Skeletal muscle tissue (tissue), 3 donors: ENCODE measurements at regions not wholly inside any gene's neighbourhood (a gene's known extent, or its start where the extent isn't known, plus 50 kb on each side); places are given as distances from the start of the nearest gene placed in this dataset.
"Not testable (repeated sequence)": the region's sequence is repeated elsewhere in the genome, so short reads cannot be mapped to it uniquely, and the experiment has no call there.

Experiments
- H3K27ac ChIP-seq: one replicate; pipeline ENCODE4 v1.7.0; 2013; ENCODE audit warnings: mild to moderate bottlenecking, low read depth, low read length, inconsistent platforms
- H3K27me3 ChIP-seq, 3 donors: one replicate each; pipeline ENCODE4 v1.7.0; 2013; ENCODE audit warnings: low read length in 3 of 3; ENCODE audit not compliant: control insufficient read depth in 3 of 3, insufficient read depth in 3 of 3
- H3K36me3 ChIP-seq, 3 donors: one replicate each; pipeline ENCODE4 v1.7.0; 2013; ENCODE audit warnings: low read length in 3 of 3; ENCODE audit not compliant: control insufficient read depth in 3 of 3, insufficient read depth in 3 of 3
- H3K4me1 ChIP-seq, 3 donors: one replicate each; pipeline ENCODE4 v1.7.0; 2013; ENCODE audit warnings: low read length in 3 of 3, mild to moderate bottlenecking in 3 of 3; ENCODE audit not compliant: control insufficient read depth in 3 of 3, insufficient read depth in 3 of 3
- H3K4me3 ChIP-seq, 3 donors: one replicate each; pipeline ENCODE4 v1.7.0; 2013; ENCODE audit warnings: low read length in 3 of 3
- H3K9ac ChIP-seq, 3 donors: one replicate each; pipeline ENCODE4 v1.7.0; 2013; ENCODE audit warnings: low read length in 3 of 3, mild to moderate bottlenecking in 3 of 3, moderate library complexity in 2 of 3, low read depth in 1 of 3
- H3K9me3 ChIP-seq, 3 donors: one replicate each; pipeline ENCODE4 v1.7.0; 2013; ENCODE audit warnings: low read length in 3 of 3; ENCODE audit not compliant: control insufficient read depth in 3 of 3
- donor health status: Osteomylitis.

DNA sequence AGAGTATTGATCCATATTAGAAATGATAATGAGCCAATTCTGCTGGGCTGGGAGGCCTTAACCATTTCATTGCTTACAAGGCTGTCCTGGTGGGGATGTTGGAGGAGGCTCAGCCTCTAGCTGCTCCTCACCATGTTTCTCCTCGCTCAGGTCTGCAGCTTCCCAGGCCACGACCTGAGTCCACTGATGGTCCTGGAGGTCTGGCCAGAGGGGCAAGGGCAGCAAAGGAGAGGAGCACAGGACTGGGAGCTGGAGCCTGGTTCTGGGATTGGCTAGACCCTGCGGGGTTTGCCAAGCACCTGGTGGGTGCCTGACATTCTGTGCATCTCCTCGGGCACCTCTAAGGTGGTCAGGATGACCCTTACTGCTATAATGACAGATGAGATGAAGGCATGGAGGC, 92.6 kb downstream of the KIF26A start:
- Histone ChIP-seq H3K9ac (no peak overlapping the region), H3K4me1 (no peaks in the 10 kb centered on the region), H3K27ac (no peak overlapping the region), H3K9me3 (peaks cover 3 to 8% (median 6%) of the 10 kb centered on the region in 3 donors), H3K4me3 (no peak overlapping the region), H3K27me3 (peaks cover 0 to 3% (median 0%) of the 10 kb centered on the region in 3 donors), H3K36me3 (no peaks in the 10 kb centered on the region)

- Histone ChIP-seq H3K36me3 (no peaks in the 10 kb centered on the region), H3K9ac (no peak overlapping the region), H3K27me3 (no peaks in the 10 kb centered on the region), H3K4me1 (no peaks in the 10 kb centered on the region), H3K4me3 (no peak overlapping the region), H3K9me3 (peaks cover 3 to 10% (median 8%) of the 10 kb centered on the region in 3 donors), H3K27ac (no peak overlapping the region)
Measured at GRCh38 chr14:104232070-104232484, 93.7 kb downstream of the KIF26A start.

DNA sequence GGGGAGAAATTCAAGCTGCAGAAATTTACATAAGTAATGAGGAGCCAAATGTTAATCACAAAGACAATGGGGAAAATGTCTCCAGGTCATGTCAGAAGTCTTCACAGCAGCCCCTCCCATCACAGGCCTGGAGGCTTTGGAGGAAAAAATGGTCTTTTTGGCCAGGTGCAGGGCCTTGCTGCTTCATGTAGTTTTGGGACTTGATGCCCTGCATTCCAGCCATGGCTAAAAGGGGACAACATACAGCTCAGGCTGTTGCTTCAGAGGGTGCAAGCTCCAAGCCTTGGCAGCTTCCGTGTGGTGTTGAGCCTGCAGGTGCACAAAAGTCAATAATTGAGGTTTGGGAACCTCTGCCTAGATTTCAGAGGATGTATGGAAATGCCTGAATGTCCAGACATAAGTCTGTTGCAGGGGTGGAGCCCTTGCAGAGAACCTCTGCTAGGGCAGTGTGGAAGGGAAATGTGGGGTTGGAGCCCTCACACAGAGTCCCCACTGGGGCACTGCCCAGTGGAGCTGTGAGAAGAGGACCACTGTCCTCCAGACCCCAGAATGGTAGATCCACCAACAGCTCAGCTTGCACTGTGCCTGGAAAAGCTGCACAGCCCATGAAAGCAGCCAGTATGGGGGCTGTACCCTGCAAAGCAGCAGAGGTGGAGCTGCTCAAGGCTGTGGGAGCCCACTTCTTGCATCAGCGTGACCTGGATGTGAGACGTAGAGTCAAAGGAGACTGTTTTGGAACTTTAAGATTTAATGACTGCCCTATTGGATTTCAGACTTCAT, 95.8 kb downstream of the KIF26A start:
- not testable (repeated sequence) for H3K27ac ChIP-seq, H3K9ac ChIP-seq, H3K4me3 ChIP-seq, H3K36me3 ChIP-seq, H3K27me3 ChIP-seq, H3K4me1 ChIP-seq
- peaks cover 3 to 18% (median 8%) of the 10 kb centered on the region in 3 donors for H3K9me3 ChIP-seq

DNA sequence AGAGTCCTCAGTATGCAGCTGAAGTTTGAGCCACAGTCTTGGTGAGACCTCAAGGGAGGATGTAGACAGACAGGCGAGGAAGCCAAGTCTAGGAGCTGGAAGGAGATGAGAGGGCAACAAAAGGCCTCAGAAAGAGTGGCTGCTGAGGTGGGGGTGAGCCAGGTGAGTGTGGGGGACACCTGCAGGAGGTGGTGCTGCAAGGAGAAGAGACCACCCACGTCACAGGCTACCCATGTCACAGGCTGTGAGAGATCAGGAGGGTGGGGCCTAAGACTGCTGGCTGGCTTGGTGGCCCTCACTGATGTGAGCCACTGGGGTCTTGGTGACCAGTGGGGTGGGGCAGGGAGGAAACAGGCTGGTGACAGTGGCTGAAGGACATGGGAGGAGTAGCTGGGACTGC, 97.3 kb downstream of the KIF26A start:
- peaks cover 3 to 18% (median 8%) of the 10 kb centered on the region in 3 donors for H3K9me3 ChIP-seq
- no peak overlapping the region for H3K9ac ChIP-seq
- no peaks in the 10 kb centered on the region for H3K4me1 ChIP-seq
- no peak overlapping the region for H3K4me3 ChIP-seq
- peaks cover 4 to 12% (median 7%) of the 10 kb centered on the region in 3 donors for H3K27me3 ChIP-seq
- H3K27ac ChIP-seq = no peak overlapping the region
- H3K36me3 ChIP-seq = no peaks in the 10 kb centered on the region

DNA sequence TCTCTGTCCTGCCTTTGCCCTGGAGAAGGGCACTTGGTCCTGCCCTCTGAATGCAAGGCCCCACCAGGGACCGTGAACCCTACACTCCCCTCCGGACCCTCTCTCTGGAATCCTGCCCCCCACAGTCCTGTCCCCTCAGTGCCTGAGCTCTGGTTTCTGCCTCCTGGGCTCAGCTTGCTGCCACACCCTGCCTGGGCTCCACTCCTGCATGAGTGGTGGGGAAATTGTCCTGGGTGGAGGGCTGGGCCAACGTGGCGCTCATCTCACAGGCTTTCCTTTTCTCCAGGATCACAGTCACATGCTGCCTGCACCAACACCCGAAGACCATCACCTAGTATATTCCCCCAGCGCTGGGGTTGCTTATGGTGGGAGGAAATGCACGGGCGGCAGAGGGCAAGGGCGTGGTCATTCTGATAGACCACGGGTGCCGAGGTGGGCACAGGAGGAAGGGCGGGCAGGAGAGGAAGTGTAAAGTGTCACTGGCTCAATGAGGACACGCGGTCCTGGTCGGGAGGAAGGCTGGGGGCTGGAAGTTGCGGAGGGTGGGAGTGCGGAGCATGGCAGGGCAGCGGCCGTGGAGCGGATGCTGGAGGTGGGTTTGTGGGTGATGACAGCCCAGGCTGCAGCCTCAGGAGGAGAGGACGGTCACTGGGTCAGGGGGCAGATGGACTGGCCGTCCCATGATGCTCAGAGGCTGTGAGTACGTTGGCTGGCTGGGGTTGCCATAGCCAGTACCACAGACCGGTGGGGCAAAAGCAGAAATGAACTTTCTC, 99.5 kb downstream of the KIF26A start:
- Histone ChIP-seq H3K27me3 (peaks cover 6 to 12% (median 7%) of the 10 kb centered on the region in 3 donors), H3K4me3 (no peak overlapping the region), H3K36me3 (no peaks in the 10 kb centered on the region), H3K27ac (no peak overlapping the region), H3K4me1 (no peaks in the 10 kb centered on the region), H3K9me3 (peaks cover 3 to 15% (median 4%) of the 10 kb centered on the region in 3 donors), H3K9ac (no peak overlapping the region)

- peaks cover 2 to 15% (median 7%) of the 10 kb centered on the region in 3 donors for H3K9me3 ChIP-seq
Measured at GRCh38 chr14:104238424-104239184, 100.2 kb downstream of the KIF26A start.

GRCh38 chr14:104239185-104239775, 100.9 kb downstream of the KIF26A start:
- Histone ChIP-seq H3K36me3 (no peaks in the 10 kb centered on the region), H3K9me3 (peaks cover 0 to 18% (median 4%) of the 10 kb centered on the region in 3 donors), H3K27me3 (peaks cover 6 to 17% (median 7%) of the 10 kb centered on the region in 3 donors), H3K4me1 (no peaks in the 10 kb centered on the region), H3K27ac (no peak overlapping the region), H3K9ac (no peak overlapping the region), H3K4me3 (no peak overlapping the region)

More at GRCh38 chr14:104238424-104239184, 100.2 kb downstream of the KIF26A start:
- Histone ChIP-seq H3K27ac (no peak overlapping the region), H3K4me3 (no peak overlapping the region), H3K27me3 (peaks cover 6 to 17% (median 7%) of the 10 kb centered on the region in 3 donors), H3K4me1 (no peaks in the 10 kb centered on the region), H3K9ac (no peak overlapping the region), H3K36me3 (no peaks in the 10 kb centered on the region)

GRCh38 chr14:104239861-104240301, 101.5 kb downstream of the KIF26A start:
- no peak overlapping the region for H3K27ac ChIP-seq

DNA sequence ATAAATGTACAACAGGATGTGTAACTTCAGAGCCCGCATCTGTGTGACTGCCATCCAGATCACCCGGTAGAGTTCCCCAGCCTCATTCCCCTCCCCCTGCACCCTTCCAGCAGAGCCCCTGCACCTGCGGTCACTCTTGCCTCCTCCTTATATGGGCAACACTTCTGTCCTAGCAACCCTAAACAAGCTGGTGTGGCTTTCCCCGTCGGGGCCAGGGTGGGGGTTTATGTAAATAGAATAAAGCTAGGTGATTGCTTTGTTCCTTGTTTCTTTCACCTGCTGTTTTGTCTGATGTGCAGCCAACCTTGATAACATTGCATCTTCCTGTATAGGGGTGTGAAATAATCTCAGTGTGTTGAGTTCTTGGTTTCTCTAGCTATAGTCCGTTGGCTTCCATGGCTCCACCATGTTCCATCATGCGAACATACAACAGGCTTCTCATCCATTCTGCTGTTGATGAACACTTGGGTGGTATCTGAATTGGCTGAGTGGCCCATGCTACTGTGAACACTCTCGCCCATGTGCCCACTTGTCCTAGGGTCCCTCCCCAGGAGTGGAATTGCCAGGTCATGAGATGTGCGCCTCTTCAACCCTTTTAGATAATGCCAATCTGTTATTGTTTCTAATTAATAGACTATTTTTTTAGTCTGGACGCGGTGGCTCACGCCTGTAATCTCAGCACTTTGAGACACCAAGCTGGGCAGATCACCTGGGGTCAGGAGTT, 102.2 kb downstream of the KIF26A start:
- Histone ChIP-seq H3K4me1 (no peaks in the 10 kb centered on the region), H3K9ac (no peak overlapping the region), H3K27ac (no peak overlapping the region), H3K27me3 (peaks cover 6 to 26% (median 7%) of the 10 kb centered on the region in 3 donors), H3K36me3 (no peaks in the 10 kb centered on the region), H3K4me3 (no peak overlapping the region), H3K9me3 (peaks cover 0 to 20% (median 10%) of the 10 kb centered on the region in 3 donors)

More at GRCh38 chr14:104239861-104240301, 101.5 kb downstream of the KIF26A start:
- Histone ChIP-seq H3K4me1 (no peaks in the 10 kb centered on the region), H3K4me3 (no peak overlapping the region), H3K36me3 (no peaks in the 10 kb centered on the region), H3K9ac (no peak overlapping the region), H3K9me3 (peaks cover 0 to 16% (median 4%) of the 10 kb centered on the region in 3 donors), H3K27me3 (peaks cover 6 to 19% (median 7%) of the 10 kb centered on the region in 3 donors)
